Activated T-cell treated with anti-CD3 and anti-CD28 coated beads for 1 hour (primary cell): ENCODE measurements at regions not wholly inside any gene's neighbourhood (a gene's known extent, or its start where the extent isn't known, plus 50 kb on each side); places are given as distances from the start of the nearest gene placed in this dataset.
"Not testable (repeated sequence)": the region's sequence is repeated elsewhere in the genome, so short reads cannot be mapped to it uniquely, and the experiment has no call there.

Experiments
- DNase-seq: peaks from one replicate; pipeline ENCODE4 v3.0.0-alpha.2; 2020; ENCODE audit warnings: low read depth

DNA sequence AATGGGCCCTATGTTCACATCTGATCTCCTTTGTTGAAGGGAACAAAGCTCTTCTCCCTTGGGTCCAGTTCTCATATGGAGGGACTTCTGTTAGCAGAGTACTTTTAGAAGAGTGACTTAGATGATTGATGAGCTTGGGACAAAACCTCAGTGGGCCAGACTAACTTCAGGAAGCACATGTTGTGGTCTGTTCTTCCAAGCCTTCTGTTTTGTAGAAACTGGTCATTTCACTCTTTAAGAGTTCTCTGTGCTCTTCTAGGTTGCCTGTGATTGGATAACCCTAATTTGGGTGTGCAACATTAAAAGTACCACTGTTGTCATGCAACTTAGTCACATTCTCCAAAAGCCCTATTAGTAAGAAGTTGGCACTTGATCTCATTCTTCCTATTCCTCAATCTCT is 183.5 kb upstream of the ACO1 start:
- no peak for DNase-seq

DNA sequence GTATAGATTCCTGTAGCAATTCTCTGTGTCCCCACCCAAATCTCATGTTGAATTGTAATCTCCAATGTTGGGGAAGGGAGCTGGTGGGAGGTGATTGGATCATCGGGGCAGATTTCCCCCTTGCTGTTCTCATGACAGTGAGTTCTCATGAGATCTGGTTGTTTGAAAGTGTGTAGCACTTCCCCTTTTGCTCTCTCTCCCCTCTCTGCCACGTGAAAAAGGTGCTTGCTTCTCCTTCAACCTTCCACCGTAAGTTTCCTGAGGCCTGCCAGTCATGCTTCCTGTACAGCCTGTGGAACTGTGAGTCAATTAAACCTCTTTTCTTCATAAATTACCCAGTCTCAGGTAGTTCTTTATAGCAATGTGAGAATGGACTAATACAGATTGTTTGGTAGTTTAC is 175.3 kb upstream of the ACO1 start:
- not testable (repeated sequence) for DNase-seq

GRCh38 chr9:32218100-32218767 is 166.2 kb upstream of the ACO1 start:
- no peak for DNase-seq

- no peak for DNase-seq
Observed at GRCh38 chr9:32220750-32221149, 163.7 kb upstream of the ACO1 start.

GRCh38 chr9:32234451-32234850 is 150.0 kb upstream of the ACO1 start:
- no peak for DNase-seq

DNA sequence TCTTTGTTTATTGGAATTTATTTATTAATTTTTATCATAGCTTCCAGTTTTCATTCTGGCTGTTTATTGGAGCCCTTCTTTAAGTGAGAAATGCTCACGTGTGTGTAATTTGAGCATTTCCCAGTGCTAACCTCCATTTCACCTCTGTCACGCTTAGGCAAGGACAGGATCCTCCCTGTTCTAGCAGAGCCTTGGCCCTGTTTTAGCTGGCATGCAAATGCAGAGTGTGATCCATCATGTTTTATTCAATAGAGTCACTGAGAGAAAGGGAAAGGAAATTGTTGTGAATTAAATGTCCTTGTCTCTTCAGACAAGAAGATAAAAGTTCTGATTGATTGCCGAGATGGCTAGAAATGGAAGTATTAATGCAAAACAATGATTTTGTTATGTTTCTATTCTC is 137.3 kb upstream of the ACO1 start:
- no peak for DNase-seq

- DNase-seq = no peak
Observed at GRCh38 chr9:32248189-32248712, 136.2 kb upstream of the ACO1 start.

- no peak for DNase-seq
Observed at GRCh38 chr9:32251539-32251938, 132.9 kb upstream of the ACO1 start.

- no peak for DNase-seq
Observed at GRCh38 chr9:32253731-32254130, 130.7 kb upstream of the ACO1 start.

- no peak for DNase-seq
Observed at GRCh38 chr9:32255026-32255425, 129.4 kb upstream of the ACO1 start.

- DNase-seq = no peak
Observed at GRCh38 chr9:32258482-32258881, 126.0 kb upstream of the ACO1 start.

GRCh38 chr9:32260151-32260862 is 124.1 kb upstream of the ACO1 start:
- no peak for DNase-seq

DNA sequence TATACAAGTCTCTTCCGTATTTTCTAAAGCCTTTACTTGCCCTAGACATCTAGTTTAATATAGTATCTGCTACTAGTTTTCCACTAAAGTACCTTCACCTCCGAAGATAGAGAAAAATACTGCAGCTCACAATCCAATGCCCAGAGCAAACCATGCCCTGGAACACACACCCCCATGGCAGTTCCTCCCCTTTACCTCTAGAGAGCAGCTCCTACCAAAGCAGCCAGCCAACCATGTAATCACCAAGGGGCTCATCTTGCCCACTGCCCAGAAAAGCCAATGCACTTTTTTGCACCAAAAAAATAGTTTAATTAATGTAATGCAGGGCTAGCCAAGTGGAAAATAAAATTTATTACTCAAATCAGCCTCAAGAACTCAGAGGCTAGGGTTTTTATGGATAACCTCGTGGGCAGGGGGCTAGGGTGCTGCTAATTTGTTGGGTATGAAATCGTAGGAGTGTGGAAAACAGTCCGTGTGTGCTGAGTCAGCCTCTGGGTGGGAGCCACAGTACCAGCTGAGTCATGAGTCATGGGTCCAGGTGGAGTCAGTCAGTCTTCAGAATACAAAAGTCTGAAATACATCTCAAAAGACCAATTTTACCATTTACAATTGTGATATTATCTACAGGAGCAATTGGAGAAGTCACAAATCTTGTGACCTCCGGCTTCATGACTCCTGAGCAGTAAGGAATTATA is 120.1 kb upstream of the ACO1 start:
- no peak for DNase-seq

- DNase-seq = no peak
Observed at GRCh38 chr9:32265037-32265436, 119.4 kb upstream of the ACO1 start.

- DNase-seq = no peak
Observed at GRCh38 chr9:32278991-32279390, 105.5 kb upstream of the ACO1 start.

DNA sequence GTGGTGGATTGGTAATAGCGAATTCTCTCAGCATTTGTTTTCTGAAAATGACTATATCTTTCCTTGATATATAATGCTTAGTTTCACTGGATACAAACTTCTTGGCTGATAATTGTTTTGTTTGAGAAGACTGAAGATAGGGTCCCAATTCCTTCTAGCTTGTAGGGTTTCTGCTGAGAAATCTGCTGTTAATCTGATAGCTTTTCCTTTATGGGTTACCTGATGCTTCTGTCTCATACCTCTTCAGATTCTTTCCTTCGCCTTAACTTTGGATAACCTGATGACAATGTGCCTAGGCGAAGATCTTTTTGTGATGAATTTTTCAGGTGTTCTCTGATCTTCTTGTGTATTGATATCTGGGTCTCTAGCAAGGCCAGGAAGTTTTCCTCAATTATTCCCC is 94.7 kb upstream of the ACO1 start:
- no peak for DNase-seq

- DNase-seq = no peak
Observed at GRCh38 chr9:32291370-32291769, 93.1 kb upstream of the ACO1 start.

GRCh38 chr9:32292611-32293010 is 91.8 kb upstream of the ACO1 start:
- no peak for DNase-seq

- DNase-seq = no peak
Observed at GRCh38 chr9:32293091-32293490, 91.4 kb upstream of the ACO1 start.

GRCh38 chr9:32294106-32294505 is 90.3 kb upstream of the ACO1 start:
- no peak for DNase-seq

DNA sequence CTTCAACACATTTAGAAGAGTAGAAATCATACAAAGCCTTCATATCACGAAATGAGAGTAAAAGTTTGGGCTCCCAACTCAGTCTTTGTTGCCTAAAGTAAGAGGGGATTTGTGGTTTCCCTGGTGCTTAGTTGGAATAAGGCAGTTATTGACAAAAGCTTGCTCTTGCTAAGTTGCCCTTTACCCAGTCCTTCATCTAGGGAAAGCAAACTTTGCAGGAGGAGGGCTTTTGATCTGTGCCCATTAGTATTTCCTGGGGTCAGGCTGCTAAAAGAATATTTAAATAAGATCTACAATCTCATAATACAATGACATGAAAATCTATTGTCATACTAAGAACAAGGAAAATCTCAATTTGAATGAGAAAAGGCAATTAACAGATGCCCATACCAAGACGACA is 84.1 kb upstream of the ACO1 start:
- DNase-seq = no peak

DNA sequence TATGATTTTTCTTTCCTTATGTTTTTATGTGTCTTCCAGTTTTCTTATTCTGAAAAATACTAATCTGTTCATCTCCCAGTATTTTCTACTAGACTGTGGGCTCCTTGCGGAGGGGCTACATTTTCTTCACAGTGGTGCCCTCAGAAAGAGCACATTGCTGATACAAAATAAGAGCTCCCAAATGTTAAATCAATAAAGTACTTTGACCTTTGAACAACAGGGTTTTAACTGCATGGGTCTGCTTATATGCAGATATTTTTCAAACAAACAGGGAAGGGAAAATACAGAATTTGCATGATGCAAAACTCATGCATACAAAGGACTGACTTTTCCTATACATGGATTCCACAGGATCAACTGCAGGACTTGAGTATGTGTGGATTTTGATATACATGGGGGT is 79.9 kb upstream of the ACO1 start:
- DNase-seq = no peak

DNA sequence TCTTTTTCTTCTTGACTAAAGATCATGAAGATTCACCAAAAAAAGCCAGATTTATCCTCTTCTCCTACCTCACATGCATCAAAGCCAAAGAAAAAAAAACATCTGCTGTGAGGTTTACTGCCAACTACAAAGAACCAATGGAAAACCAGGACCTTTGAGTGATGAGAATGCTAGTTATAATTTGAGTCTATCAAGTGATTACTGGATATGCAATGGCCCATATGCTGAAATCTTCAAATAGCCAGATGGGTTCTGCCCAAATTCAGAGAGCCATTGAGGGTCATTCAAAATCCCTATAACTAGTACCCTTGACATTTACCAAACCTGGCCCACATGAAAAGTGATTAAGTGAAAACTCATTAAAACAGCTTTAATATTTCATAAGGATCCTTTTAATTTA is 78.4 kb upstream of the ACO1 start:
- no peak for DNase-seq
